ENCODE measurements at regions not wholly inside any gene's neighbourhood (a gene's known extent, or its start where the extent isn't known, plus 50 kb on each side); places are given as distances from the start of the nearest gene placed in this dataset.

DNA sequence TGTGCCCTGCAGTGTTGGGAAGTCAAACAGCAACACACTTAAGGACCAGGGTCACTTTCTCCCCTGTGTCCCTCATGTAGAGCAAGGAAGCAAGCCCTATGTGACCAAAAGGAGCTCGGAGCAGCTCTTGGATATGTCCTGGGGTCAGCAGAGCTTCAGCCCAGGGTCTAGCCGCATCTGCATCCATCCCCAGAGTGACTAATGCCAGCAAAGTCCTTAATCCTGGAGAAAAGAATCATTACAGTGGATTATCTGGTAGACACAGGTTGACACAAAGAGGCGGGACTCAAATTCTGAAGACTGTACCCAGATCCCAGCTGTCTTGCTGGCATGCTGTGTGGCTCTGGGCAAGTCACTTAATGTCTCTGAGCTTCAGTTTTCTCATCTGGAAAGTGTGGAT, 239.1 kb upstream of the PWP1 start:
- DNase-seq (ENCODE audit: extremely low spot score, unreplicated experiment) = no peak
- Mint-ChIP-seq H3K36me3 (ENCODE audit: unreplicated experiment) (no peaks in the 10 kb centered on the region), H3K4me1 (ENCODE audit: unreplicated experiment) (no peaks in the 10 kb centered on the region), H3K9me3 (ENCODE audit: unreplicated experiment) (no peaks in the 10 kb centered on the region), H3K27ac (ENCODE audit: unreplicated experiment) (no peak overlapping the region), H3K27me3 (ENCODE audit: unreplicated experiment) (peaks cover 4% of the 10 kb centered on the region), H3K4me3 (ENCODE audit: unreplicated experiment) (no peak overlapping the region)
- TF ChIP-seq CTCF (IDR thresholded peaks at IDR 0.05) = no peak

- H3K36me3 Mint-ChIP-seq (ENCODE audit: unreplicated experiment) = no peaks in the 10 kb centered on the region
- H3K27me3 Mint-ChIP-seq (ENCODE audit: unreplicated experiment) = peaks cover 7% of the 10 kb centered on the region
- no peak for DNase-seq (ENCODE audit: extremely low spot score, unreplicated experiment)
- H3K4me1 Mint-ChIP-seq (ENCODE audit: unreplicated experiment) = no peaks in the 10 kb centered on the region
- H3K4me3 Mint-ChIP-seq (ENCODE audit: unreplicated experiment) = no peak overlapping the region
- H3K27ac Mint-ChIP-seq (ENCODE audit: unreplicated experiment) = no peak overlapping the region
- no peak for TF ChIP-seq CTCF (IDR thresholded peaks at IDR 0.05)
- H3K9me3 Mint-ChIP-seq (ENCODE audit: unreplicated experiment) = no peaks in the 10 kb centered on the region
Observed at GRCh38 chr12:107447336-107447735, 238.3 kb upstream of the PWP1 start.

DNA sequence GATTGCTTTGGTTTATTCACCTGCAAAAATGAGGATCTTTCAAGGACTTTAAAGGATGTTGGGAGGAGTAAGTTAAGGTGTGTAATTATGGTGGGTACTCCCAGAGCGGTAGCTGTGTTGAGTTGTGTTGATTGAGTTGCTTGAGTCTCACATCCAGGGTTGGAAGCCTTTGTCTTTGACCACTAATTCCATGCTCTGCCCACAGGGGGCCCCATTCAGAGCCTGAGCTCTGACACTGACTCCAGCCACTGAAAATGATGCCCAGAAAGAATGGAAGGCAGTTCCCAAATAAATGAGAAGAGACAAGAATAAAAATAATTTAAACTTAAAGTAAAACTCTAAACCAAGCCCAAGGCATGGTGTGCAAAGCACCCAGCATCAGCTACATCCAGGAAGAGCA, 237.4 kb upstream of the PWP1 start:
- H3K27ac Mint-ChIP-seq (ENCODE audit: unreplicated experiment) = no peak overlapping the region
- no peaks in the 10 kb centered on the region for H3K36me3 Mint-ChIP-seq (ENCODE audit: unreplicated experiment)
- DNase-seq (ENCODE audit: extremely low spot score, unreplicated experiment) = no peak
- no peaks in the 10 kb centered on the region for H3K4me1 Mint-ChIP-seq (ENCODE audit: unreplicated experiment)
- H3K9me3 Mint-ChIP-seq (ENCODE audit: unreplicated experiment) = no peaks in the 10 kb centered on the region
- no peak overlapping the region for H3K4me3 Mint-ChIP-seq (ENCODE audit: unreplicated experiment)
- H3K27me3 Mint-ChIP-seq (ENCODE audit: unreplicated experiment) = peaks cover 7% of the 10 kb centered on the region
- peak; percentile 24 for TF ChIP-seq CTCF (IDR thresholded peaks at IDR 0.05)

- Mint-ChIP-seq H3K36me3 (ENCODE audit: unreplicated experiment) (no peaks in the 10 kb centered on the region), H3K27me3 (ENCODE audit: unreplicated experiment) (peaks cover 7% of the 10 kb centered on the region), H3K4me1 (ENCODE audit: unreplicated experiment) (no peaks in the 10 kb centered on the region), H3K4me3 (ENCODE audit: unreplicated experiment) (no peak overlapping the region), H3K9me3 (ENCODE audit: unreplicated experiment) (no peaks in the 10 kb centered on the region), H3K27ac (ENCODE audit: unreplicated experiment) (no peak overlapping the region)
- no peak for TF ChIP-seq CTCF (IDR thresholded peaks at IDR 0.05)
- no peak for DNase-seq (ENCODE audit: extremely low spot score, unreplicated experiment)
Observed at GRCh38 chr12:107449891-107450290, 235.7 kb upstream of the PWP1 start.

- no peak overlapping the region for H3K27ac Mint-ChIP-seq (ENCODE audit: unreplicated experiment)
- no peak for TF ChIP-seq CTCF (IDR thresholded peaks at IDR 0.05)
- no peak overlapping the region for H3K4me3 Mint-ChIP-seq (ENCODE audit: unreplicated experiment)
- no peak for DNase-seq (ENCODE audit: extremely low spot score, unreplicated experiment)
- H3K9me3 Mint-ChIP-seq (ENCODE audit: unreplicated experiment) = no peaks in the 10 kb centered on the region
- H3K36me3 Mint-ChIP-seq (ENCODE audit: unreplicated experiment) = no peaks in the 10 kb centered on the region
- H3K27me3 Mint-ChIP-seq (ENCODE audit: unreplicated experiment) = peaks cover 7% of the 10 kb centered on the region
- no peaks in the 10 kb centered on the region for H3K4me1 Mint-ChIP-seq (ENCODE audit: unreplicated experiment)
Observed at GRCh38 chr12:107450541-107450940, 235.1 kb upstream of the PWP1 start.

All from osteocyte (in vitro differentiated cells).